HG02588 (cell line): ENCODE measurements at regions not wholly inside any gene's neighbourhood (a gene's known extent, or its start where the extent isn't known, plus 50 kb on each side); places are given as distances from the start of the nearest gene placed in this dataset.

Experiments
- ATAC-seq: cut with Tn5 transposase; IDR thresholded peaks from one replicate; pipeline ENCODE4 v1.9.1; 2021; ENCODE audit warnings: mild to moderate bottlenecking, moderate library complexity; ENCODE audit not compliant: unreplicated experiment

DNA sequence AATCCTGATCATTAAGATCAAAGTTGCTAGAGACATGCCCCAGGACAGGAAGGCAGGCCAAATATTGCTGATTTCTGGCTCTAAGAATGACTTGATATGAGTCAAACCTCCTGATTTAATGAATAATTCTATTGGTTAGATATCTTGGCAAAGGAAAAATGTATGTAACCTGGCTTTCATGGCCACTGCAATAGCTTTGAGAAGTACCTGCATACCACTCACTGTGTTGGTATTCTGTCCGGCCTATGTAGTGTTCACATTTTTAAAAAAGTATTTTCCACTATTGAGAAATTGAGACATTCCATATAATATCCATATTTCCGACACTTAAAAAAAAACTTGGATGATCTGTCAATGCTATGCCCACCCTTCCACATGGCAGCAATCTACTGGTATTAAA lies 283.1 kb upstream of the SOX5 start:
- no peak for ATAC-seq

GRCh38 chr12:24231298-24231697 lies 281.8 kb upstream of the SOX5 start:
- ATAC-seq = peak; percentile 74

DNA sequence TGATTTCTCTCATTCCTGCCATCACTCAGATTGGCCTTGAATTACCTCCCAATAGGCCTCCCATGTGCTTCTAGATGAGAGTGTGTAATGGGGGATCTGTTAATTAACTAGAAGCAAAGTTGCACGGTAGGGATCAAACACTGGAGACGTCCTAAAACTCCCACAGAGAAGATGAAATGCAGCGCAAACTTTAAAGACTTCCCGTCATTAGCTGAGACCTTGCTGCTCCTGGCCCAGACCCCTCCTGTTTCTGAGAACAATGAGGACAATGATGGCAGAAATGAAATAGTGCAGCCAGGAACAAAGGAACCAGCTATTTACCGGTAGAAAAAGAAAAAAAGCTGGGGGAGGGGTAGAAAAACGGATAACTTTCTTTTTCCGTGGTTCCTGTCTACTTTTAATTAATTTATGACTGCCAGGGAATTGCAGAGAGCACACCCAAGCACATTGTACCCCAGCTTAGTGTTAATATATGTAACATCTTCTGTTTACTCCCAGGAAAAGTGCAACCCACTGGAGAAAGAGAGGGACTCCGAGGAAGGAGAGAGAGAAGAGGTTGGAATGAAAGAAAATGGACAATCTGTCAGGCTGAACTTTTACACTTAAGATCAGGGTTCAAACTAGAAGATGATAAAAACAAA lies 280.7 kb upstream of the SOX5 start:
- ATAC-seq = no peak

DNA sequence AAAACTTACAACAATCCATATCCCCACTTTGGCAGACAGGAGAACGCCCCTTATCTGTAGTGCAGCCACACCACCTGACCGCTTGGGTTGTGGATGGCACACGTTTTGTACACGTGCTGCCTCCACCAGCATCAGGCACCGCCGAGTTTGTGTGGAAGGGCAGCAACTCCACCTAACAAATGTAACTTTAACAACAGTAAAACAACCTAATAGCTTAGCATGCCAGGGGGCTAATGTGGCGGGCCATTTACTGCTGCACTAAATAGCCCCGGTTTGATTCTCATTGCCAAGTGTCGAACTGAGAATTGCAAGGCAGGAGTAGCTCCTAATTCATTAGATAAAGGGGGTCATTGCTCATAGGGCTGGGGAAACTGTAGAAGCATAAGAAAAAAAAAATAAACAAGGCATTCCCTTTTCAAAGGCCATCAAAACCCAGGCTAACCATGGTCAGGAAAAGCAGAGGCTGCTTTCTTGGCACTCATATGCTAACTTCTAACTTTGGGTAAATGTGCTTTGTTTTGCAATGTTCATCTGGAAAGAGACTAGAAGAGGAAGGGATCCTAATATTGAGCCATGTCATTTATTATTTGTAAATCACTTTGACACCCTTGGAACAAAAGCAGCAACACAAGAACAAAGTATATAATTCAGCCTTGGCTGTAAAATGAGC lies 279.7 kb upstream of the SOX5 start:
- no peak for ATAC-seq

- ATAC-seq = no peak
Observed at GRCh38 chr12:24228371-24228770, 278.9 kb upstream of the SOX5 start.

GRCh38 chr12:24227551-24227950 lies 278.1 kb upstream of the SOX5 start:
- ATAC-seq = no peak

- no peak for ATAC-seq
Observed at GRCh38 chr12:24226745-24227350, 277.4 kb upstream of the SOX5 start.

- no peak for ATAC-seq
Observed at GRCh38 chr12:24224401-24224800, 274.9 kb upstream of the SOX5 start.

DNA sequence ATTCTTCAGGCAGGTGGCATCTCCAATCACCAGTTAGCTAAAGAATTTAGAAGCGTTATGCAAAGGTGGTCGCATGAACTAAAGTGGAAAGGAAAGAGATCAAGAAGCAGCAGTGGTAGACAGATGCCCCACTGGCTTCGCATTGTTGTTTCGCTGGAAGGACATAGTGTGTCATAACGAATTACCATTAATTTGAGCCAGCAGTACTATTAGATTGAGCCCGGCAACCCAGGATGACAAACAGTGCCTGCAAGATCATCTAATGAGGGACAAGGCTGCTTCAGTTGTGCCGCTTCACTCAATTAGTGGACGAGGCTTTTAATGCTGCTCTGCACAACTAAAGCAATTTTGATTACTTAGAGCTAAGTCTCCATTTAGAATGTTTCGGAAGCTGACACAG lies 274.5 kb upstream of the SOX5 start:
- no peak for ATAC-seq

- ATAC-seq = no peak
Observed at GRCh38 chr12:24222968-24223367, 273.5 kb upstream of the SOX5 start.

GRCh38 chr12:24212496-24212895 lies 263.0 kb upstream of the SOX5 start:
- ATAC-seq = no peak

GRCh38 chr12:24206621-24207020 lies 257.2 kb upstream of the SOX5 start:
- no peak for ATAC-seq

DNA sequence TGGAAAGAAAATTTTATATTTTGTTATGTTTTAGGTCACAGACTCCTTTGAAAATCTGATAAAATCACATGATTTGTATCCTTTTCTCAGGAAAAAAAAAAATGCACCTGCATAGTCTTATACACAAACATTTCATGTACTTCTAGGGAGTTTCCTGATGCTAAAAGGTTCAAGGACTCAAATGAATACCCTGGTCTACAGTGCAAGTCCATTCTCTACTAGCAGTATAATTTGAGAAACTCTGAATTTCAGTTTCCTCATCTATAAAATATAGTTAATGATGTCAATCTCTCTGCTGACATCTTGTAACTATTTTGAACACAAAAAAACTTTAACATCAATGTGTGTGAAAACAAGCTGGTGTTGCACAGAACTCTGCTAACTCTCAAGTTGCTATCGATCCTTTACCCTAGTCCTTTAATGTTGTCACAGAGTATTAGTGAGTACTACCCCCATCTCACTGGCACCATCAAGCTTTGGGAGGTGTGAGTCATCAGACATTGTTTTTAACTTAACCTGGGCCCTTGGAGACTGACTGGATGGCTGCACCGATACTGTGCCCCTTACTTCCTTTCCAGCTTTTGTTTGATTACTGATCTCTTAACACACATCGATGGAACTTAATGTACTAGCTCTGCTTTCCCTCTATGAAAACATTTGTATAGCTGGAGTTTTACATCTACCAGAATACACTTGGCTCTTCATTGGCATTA lies 251.9 kb upstream of the SOX5 start:
- ATAC-seq = peak; percentile 45

- no peak for ATAC-seq
Observed at GRCh38 chr12:24200010-24200409, 250.5 kb upstream of the SOX5 start.

- peak; percentile 10 for ATAC-seq
Observed at GRCh38 chr12:24198936-24199671, 249.6 kb upstream of the SOX5 start.

DNA sequence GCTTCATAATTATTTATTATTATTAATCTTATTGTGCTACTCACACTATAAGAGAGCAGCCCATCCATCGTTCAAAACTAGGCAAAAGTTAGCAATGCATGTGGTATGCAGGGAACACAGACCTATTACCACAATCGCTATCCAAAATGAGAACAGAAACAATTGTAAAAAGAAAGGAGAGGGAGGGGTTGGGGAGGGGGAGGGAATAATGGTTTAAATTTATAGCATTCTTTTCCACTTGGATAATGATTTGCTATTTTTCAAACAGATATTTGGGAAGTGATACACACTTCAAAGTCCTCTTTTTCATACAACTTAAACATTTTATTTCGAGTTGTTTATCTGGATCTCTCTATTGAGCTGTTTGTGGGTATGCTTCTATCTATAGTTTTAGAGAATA lies 248.6 kb upstream of the SOX5 start:
- ATAC-seq = no peak

GRCh38 chr12:24197532-24197931 lies 248.1 kb upstream of the SOX5 start:
- no peak for ATAC-seq

GRCh38 chr12:24195063-24195462 lies 245.6 kb upstream of the SOX5 start:
- ATAC-seq = no peak

- no peak for ATAC-seq
Observed at GRCh38 chr12:24191117-24191516, 241.6 kb upstream of the SOX5 start.

GRCh38 chr12:24185782-24186181 lies 236.3 kb upstream of the SOX5 start:
- ATAC-seq = no peak

GRCh38 chr12:24177889-24178288 lies 228.4 kb upstream of the SOX5 start:
- peak; percentile 87 for ATAC-seq
